Thyroid gland (tissue), 4 donors: ENCODE measurements at regions not wholly inside any gene's neighbourhood (a gene's known extent, or its start where the extent isn't known, plus 50 kb on each side); places are given as distances from the start of the nearest gene placed in this dataset.

Experiments used
- POLR2A ChIP-seq, 2 donors: fragments of 450-650 bp; IDR thresholded peaks; one replicate each; pipeline ENCODE4 v1.6.1; 2017; ENCODE audit warnings: antibody characterized with exemption in 2 of 2, mild to moderate bottlenecking in 2 of 2, moderate library complexity in 1 of 2
- TF ChIP-seq, protein P1 (sequence below), 6 experiments: fragments of 200-600 bp in 3 of 6; fragments of 450-650 bp in 3 of 6; sonication (generic) in 3 of 6; IDR thresholded peaks; one replicate each; pipeline ENCODE4 v1.5.1; 2016 to 2019; ENCODE audit warnings: antibody characterized with exemption in 6 of 6, mild to moderate bottlenecking in 2 of 6, inconsistent platforms in 1 of 6, moderate library complexity in 1 of 6

DNA sequence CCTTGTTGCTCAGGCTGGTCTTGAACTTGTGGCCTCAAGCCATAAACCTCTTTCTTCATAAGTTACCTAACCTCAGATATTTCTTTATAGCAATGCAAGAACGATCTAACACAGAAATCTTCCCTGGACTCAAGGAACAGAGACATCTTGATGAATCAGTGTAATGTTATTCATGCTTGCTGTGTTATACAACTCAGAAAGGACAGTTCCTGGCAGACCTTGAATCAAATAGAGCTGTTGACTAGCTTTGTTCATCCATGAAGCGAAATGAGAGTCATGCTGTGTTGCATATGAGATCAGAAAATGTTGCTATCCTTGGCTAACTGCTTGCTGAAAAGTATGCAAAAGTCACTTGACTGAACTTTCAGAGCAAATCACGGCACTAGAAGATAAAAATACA, 72.6 kb upstream of the ARHGAP24 start:
- TF ChIP-seq POLR2A (IDR thresholded peaks at IDR 0.05), result no peak
- TF ChIP-seq, protein P1, sequence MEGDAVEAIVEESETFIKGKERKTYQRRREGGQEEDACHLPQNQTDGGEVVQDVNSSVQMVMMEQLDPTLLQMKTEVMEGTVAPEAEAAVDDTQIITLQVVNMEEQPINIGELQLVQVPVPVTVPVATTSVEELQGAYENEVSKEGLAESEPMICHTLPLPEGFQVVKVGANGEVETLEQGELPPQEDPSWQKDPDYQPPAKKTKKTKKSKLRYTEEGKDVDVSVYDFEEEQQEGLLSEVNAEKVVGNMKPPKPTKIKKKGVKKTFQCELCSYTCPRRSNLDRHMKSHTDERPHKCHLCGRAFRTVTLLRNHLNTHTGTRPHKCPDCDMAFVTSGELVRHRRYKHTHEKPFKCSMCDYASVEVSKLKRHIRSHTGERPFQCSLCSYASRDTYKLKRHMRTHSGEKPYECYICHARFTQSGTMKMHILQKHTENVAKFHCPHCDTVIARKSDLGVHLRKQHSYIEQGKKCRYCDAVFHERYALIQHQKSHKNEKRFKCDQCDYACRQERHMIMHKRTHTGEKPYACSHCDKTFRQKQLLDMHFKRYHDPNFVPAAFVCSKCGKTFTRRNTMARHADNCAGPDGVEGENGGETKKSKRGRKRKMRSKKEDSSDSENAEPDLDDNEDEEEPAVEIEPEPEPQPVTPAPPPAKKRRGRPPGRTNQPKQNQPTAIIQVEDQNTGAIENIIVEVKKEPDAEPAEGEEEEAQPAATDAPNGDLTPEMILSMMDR (IDR thresholded peaks at IDR 0.05), result no peak
